ELF-1 (cell line): ENCODE measurements at regions not wholly inside any gene's neighbourhood (a gene's known extent, or its start where the extent isn't known, plus 50 kb on each side); places are given as distances from the start of the nearest gene placed in this dataset.
A peak's percentile ranks its signal among the peaks of the same experiment; 100 is the strongest.

Experiments
- DNase-seq: peaks from one replicate; pipeline ENCODE4 v3.0.0-alpha.2; 2016; ENCODE audit warnings: low read depth, low spot score

GRCh38 chr5:142508591-142508990 is 177.3 kb downstream of the FGF1 start:
- DNase-seq: no peak

GRCh38 chr5:142507531-142508372 is 178.1 kb downstream of the FGF1 start:
- DNase-seq: no peak

GRCh38 chr5:142506756-142507155 is 179.1 kb downstream of the FGF1 start:
- no peak for DNase-seq

GRCh38 chr5:142506046-142506445 is 179.8 kb downstream of the FGF1 start:
- DNase-seq: no peak

GRCh38 chr5:142501890-142502289 is 177.1 kb upstream of the SPRY4 start:
- DNase-seq: no peak

- DNase-seq: peak; percentile 8
Measured at GRCh38 chr5:142500227-142500905, 175.5 kb upstream of the SPRY4 start.

GRCh38 chr5:142499591-142500226 is 174.9 kb upstream of the SPRY4 start:
- DNase-seq: no peak

GRCh38 chr5:142498298-142498697 is 173.5 kb upstream of the SPRY4 start:
- no peak for DNase-seq

GRCh38 chr5:142495531-142495930 is 170.7 kb upstream of the SPRY4 start:
- DNase-seq: no peak

- no peak for DNase-seq
Measured at GRCh38 chr5:142493875-142494518, 169.2 kb upstream of the SPRY4 start.

- no peak for DNase-seq
Measured at GRCh38 chr5:142492781-142493281, 168.0 kb upstream of the SPRY4 start.

GRCh38 chr5:142491679-142492078 is 166.9 kb upstream of the SPRY4 start:
- no peak for DNase-seq

GRCh38 chr5:142491270-142491669 is 166.4 kb upstream of the SPRY4 start:
- peak; percentile 40 for DNase-seq

- DNase-seq: peak; percentile 8
Measured at GRCh38 chr5:142486581-142486980, 161.8 kb upstream of the SPRY4 start.

GRCh38 chr5:142486020-142486419 is 161.2 kb upstream of the SPRY4 start:
- DNase-seq: no peak

- DNase-seq: peak; percentile 56
Measured at GRCh38 chr5:142484821-142485387, 160.1 kb upstream of the SPRY4 start.

- DNase-seq: no peak
Measured at GRCh38 chr5:142482207-142482606, 157.4 kb upstream of the SPRY4 start.

- DNase-seq: no peak
Measured at GRCh38 chr5:142481410-142481809, 156.6 kb upstream of the SPRY4 start.

- no peak for DNase-seq
Measured at GRCh38 chr5:142479854-142480519, 155.2 kb upstream of the SPRY4 start.

GRCh38 chr5:142479150-142479549 is 154.3 kb upstream of the SPRY4 start:
- DNase-seq: no peak

GRCh38 chr5:142478113-142478512 is 153.3 kb upstream of the SPRY4 start:
- DNase-seq: no peak
